ENCODE measurements at regions not wholly inside any gene's neighbourhood (a gene's known extent, or its start where the extent isn't known, plus 50 kb on each side); places are given as distances from the start of the nearest gene placed in this dataset.

GRCh38 chr15:96390986-96391385 lies 60.5 kb downstream of the NR2F2 start:
- DNase-seq (ENCODE audit: low read depth): no peak

GRCh38 chr15:96392380-96393208 lies 62.1 kb downstream of the NR2F2 start:
- DNase-seq (ENCODE audit: low read depth): no peak

GRCh38 chr15:96393209-96393513 lies 62.7 kb downstream of the NR2F2 start:
- no peak for DNase-seq (ENCODE audit: low read depth)

- DNase-seq (ENCODE audit: low read depth): no peak
Observed at GRCh38 chr15:96395687-96396086, 65.2 kb downstream of the NR2F2 start.

GRCh38 chr15:96398776-96399175 lies 68.3 kb downstream of the NR2F2 start:
- no peak for DNase-seq (ENCODE audit: low read depth)

- DNase-seq (ENCODE audit: low read depth): no peak
Observed at GRCh38 chr15:96402403-96402802, 71.9 kb downstream of the NR2F2 start.

- DNase-seq (ENCODE audit: low read depth): no peak
Observed at GRCh38 chr15:96403071-96403470, 72.6 kb downstream of the NR2F2 start.

GRCh38 chr15:96403932-96404331 lies 73.4 kb downstream of the NR2F2 start:
- DNase-seq (ENCODE audit: low read depth): no peak

GRCh38 chr15:96404560-96404959 lies 74.1 kb downstream of the NR2F2 start:
- DNase-seq (ENCODE audit: low read depth): no peak

- no peak for DNase-seq (ENCODE audit: low read depth)
Observed at GRCh38 chr15:96406291-96406690, 75.8 kb downstream of the NR2F2 start.

GRCh38 chr15:96406701-96407100 lies 76.2 kb downstream of the NR2F2 start:
- no peak for DNase-seq (ENCODE audit: low read depth)

GRCh38 chr15:96407482-96407881 lies 77.0 kb downstream of the NR2F2 start:
- DNase-seq (ENCODE audit: low read depth): no peak

GRCh38 chr15:96408591-96409183 lies 78.2 kb downstream of the NR2F2 start:
- no peak for DNase-seq (ENCODE audit: low read depth)

GRCh38 chr15:96409215-96410138 lies 79.0 kb downstream of the NR2F2 start:
- no peak for DNase-seq (ENCODE audit: low read depth)

- DNase-seq (ENCODE audit: low read depth): no peak
Observed at GRCh38 chr15:96410175-96411055, 79.9 kb downstream of the NR2F2 start.

- no peak for DNase-seq (ENCODE audit: low read depth)
Observed at GRCh38 chr15:96411056-96412031, 80.8 kb downstream of the NR2F2 start.

- DNase-seq (ENCODE audit: low read depth): no peak
Observed at GRCh38 chr15:96412045-96412905, 81.8 kb downstream of the NR2F2 start.

GRCh38 chr15:96412906-96413231 lies 82.4 kb downstream of the NR2F2 start:
- no peak for DNase-seq (ENCODE audit: low read depth)

GRCh38 chr15:96413657-96414056 lies 83.2 kb downstream of the NR2F2 start:
- no peak for DNase-seq (ENCODE audit: low read depth)

GRCh38 chr15:96414875-96415274 lies 84.4 kb downstream of the NR2F2 start:
- DNase-seq (ENCODE audit: low read depth): no peak

Data from non-pigmented ciliary epithelial cell (primary cell).